K562 (cell line): ENCODE measurements at regions not wholly inside any gene's neighbourhood (a gene's known extent, or its start where the extent isn't known, plus 50 kb on each side); places are given as distances from the start of the nearest gene placed in this dataset.

Experiments
- ATAC-seq: fragments of 200-7000 bp; cut with Tn5 transposase; 3 replicates; pipeline ENCODE4 v1.9.1; 2020; ENCODE audit warnings: moderate library complexity
- BruUV-seq: library from RNA; stranded (reverse); fragments of 400-500 nt; replicated peaks from 2 replicates; lab custom pipeline; 2021; lab: Mats Ljungman, UMichigan
- CTCF ChIA-PET: fragments of 300-600 bp; formaldehyde crosslinking; extraction: SDS; loops from one replicate; lab custom pipeline; 2021; ENCODE audit warnings: low intra/inter-chr PET ratio; lab: Yijun Ruan, JAX
- POLR2A ChIA-PET: fragments of 300-600, 350-650 bp; sonication (Branson Sonifier 250); formaldehyde crosslinking; extraction: SDS; loops from one replicate; lab custom pipeline; 2021; ENCODE audit warnings: antibody characterized with exemption, inconsistent platforms; lab: Yijun Ruan, JAX
- DNase-seq, 4 experiments: peaks; one replicate each; pipeline versions ENCODE4 v3.0.0 to v3.0.0-alpha.2; 2011 to 2018; ENCODE audit warnings: low spot score in 3 of 4, mixed read lengths in 3 of 4; ENCODE audit errors: extremely low read depth in 1 of 4
- FAIRE-seq: peaks from 2 replicates; lab custom pipeline; 2011; peaks lifted over from hg19 to GRCh38; lab: Jason Lieb, UNC
- H2AFZ ChIP-seq: 2 replicates; pipeline ENCODE4 v1.6.0; 2011; ENCODE audit warnings: low read depth, low read length, control low read depth, inconsistent platforms
- H3K27ac ChIP-seq: fragments of 200-600 bp; 3 replicates; pipeline ENCODE4 v1.8.0; 2011; ENCODE audit warnings: low read depth, mild to moderate bottlenecking, control low read depth, inconsistent platforms, low read length, moderate library complexity, mixed read lengths; ENCODE audit errors: extremely low read depth
- H3K27me3 ChIP-seq, 2 experiments: fragments of 300-600 bp in 1 of 2; 2 replicates in 1 of 2; 3 replicates in 1 of 2; pipeline versions ENCODE4 v1.6.0 to v1.8.0; 2011; ENCODE audit warnings: inconsistent platforms in 2 of 2, low read length in 2 of 2, mild to moderate bottlenecking in 1 of 2, mixed read lengths in 1 of 2, moderate library complexity in 1 of 2; ENCODE audit not compliant: control insufficient read depth in 2 of 2, insufficient read depth in 2 of 2
- H3K36me3 ChIP-seq: fragments of 300-600 bp; 3 replicates; pipeline ENCODE4 v1.8.0; 2011; ENCODE audit warnings: mild to moderate bottlenecking, low read length, inconsistent platforms; ENCODE audit not compliant: control insufficient read depth, insufficient read depth
- H3K4me1 ChIP-seq, 2 experiments: fragments of 200-600 bp in 1 of 2; replicated peaks in 1 of 2; 2 replicates in 1 of 2; 3 replicates in 1 of 2; pipeline versions ENCODE4 v1.5.1 to v1.8.0; 2011; ENCODE audit warnings: inconsistent platforms in 2 of 2, low read length in 2 of 2, mild to moderate bottlenecking in 1 of 2, mixed read lengths in 1 of 2, moderate library complexity in 1 of 2; ENCODE audit not compliant: control insufficient read depth in 2 of 2, insufficient read depth in 2 of 2
- H3K4me2 ChIP-seq: 2 replicates; pipeline ENCODE4 v1.6.1; 2011; ENCODE audit warnings: low read length, control low read depth, inconsistent platforms, mixed read lengths; ENCODE audit not compliant: insufficient read depth
- H3K4me3 ChIP-seq: fragments of 200-600 bp; sonication (generic), shearing (Covaris generic); 2 replicates; pipeline ENCODE4 v1.5.1; 2016; ENCODE audit warnings: control low read depth, inconsistent platforms
- H3K79me2 ChIP-seq: fragments of 200-600 bp; 3 replicates; pipeline ENCODE4 v1.8.0; 2011; ENCODE audit warnings: low read length, inconsistent platforms; ENCODE audit not compliant: control insufficient read depth, insufficient read depth
- H3K9ac ChIP-seq, 2 experiments: 2 replicates each; pipeline versions ENCODE4 v1.6.0 to v1.6.1; 2011; ENCODE audit warnings: low read depth in 2 of 2, low read length in 2 of 2, control low read depth in 1 of 2, inconsistent platforms in 1 of 2, mild to moderate bottlenecking in 1 of 2, mixed read lengths in 1 of 2; ENCODE audit not compliant: insufficient read depth in 1 of 2
- H3K9me1 ChIP-seq: one replicate; pipeline ENCODE4 v1.6.0; 2011; ENCODE audit warnings: inconsistent platforms, mild to moderate bottlenecking, low read length, moderate library complexity; ENCODE audit not compliant: control insufficient read depth, insufficient read depth
- H3K9me3 ChIP-seq: replicated peaks from 2 replicates; pipeline ENCODE4 v1.5.1; 2011; ENCODE audit warnings: low read depth, low read length, inconsistent platforms; ENCODE audit not compliant: control insufficient read depth, insufficient read depth
- H4K20me1 ChIP-seq: replicated peaks from 2 replicates; pipeline ENCODE4 v1.6.1; 2011; ENCODE audit warnings: low read length, inconsistent platforms, mixed read lengths; ENCODE audit not compliant: control insufficient read depth, insufficient read depth
- MEF2D ChIP-seq: conservative IDR thresholded peaks from 2 replicates; pipeline ENCODE4 v1.6.1; 2016; ENCODE audit warnings: low read depth, missing genetic modification characterization, missing compliant biosample characterization
- PATZ1 ChIP-seq: fragments of 250-450 bp; sonication (Bioruptor Pico); IDR thresholded peaks from 2 replicates; pipeline ENCODE4 v1.5.0; 2020; ENCODE audit warnings: mild to moderate bottlenecking, borderline replicate concordance
- RNF2 ChIP-seq: sonication (generic); IDR thresholded peaks from 2 replicates; pipeline ENCODE4 v1.6.1; 2016
- SIN3A ChIP-seq, 2 experiments: fragments of 150-350 bp in 1 of 2; IDR thresholded peaks; 2 replicates each; pipeline ENCODE4 v1.6.1; 2011 to 2016; ENCODE audit warnings: borderline replicate concordance in 2 of 2, low read depth in 2 of 2, low read length in 2 of 2, mild to moderate bottlenecking in 2 of 2, moderate library complexity in 2 of 2; ENCODE audit not compliant: control insufficient read depth in 1 of 2
- ZNF184 ChIP-seq: sonication (generic); formaldehyde crosslinking; IDR thresholded peaks from 2 replicates; pipeline ENCODE4 v1.5.0; 2020; ENCODE audit warnings: missing genetic modification reagents
- ZNF609 ChIP-seq: sonication (generic); formaldehyde crosslinking; IDR thresholded peaks from 2 replicates; pipeline ENCODE4 v1.8.1; 2023; ENCODE audit warnings: missing genetic modification reagents, mild to moderate bottlenecking, borderline replicate concordance
- ZNF778 ChIP-seq: fragments of 450-650 bp; formaldehyde crosslinking; IDR thresholded peaks from 2 replicates; pipeline ENCODE4 v1.4.0; 2020; ENCODE audit warnings: mild to moderate bottlenecking, moderate library complexity
- WGBS: fragments of 100-300 bp; shearing (Covaris generic); methylation state at CpG from one replicate; pipeline ENCODE4 v1.1.6; 2016; ENCODE audit warnings: low coverage, mixed read lengths; ENCODE audit not compliant: insufficient coverage; ENCODE audit errors: missing lambda C conversion rate; 5-methylcytosine and 5-hydroxymethylcytosine counted together
- in situ Hi-C: fragments of 300-500 bp; cut with MboI; formaldehyde crosslinking; loops from 4 replicates; pipeline ENCODE4 v1.15.0; 2018; ENCODE audit warnings: inconsistent platforms, mixed read lengths
- intact Hi-C: fragments of 100-400 bp; cut with micrococcal nuclease; formaldehyde crosslinking; loops from 2 replicates; pipeline ENCODE4 v1.14.2; 2022

- 0 out of 2 replicates have a peak, but pooled peaks have one; percentile 40 for TF ChIP-seq MEF2D
- TF ChIP-seq SIN3A (IDR thresholded peaks at IDR 0.05; ENCODE audit: borderline replicate concordance in 2 of 2, control insufficient read depth in 1 of 2, low read depth in 2 of 2, low read length in 2 of 2): no peak
- no peak for TF ChIP-seq ZNF609 (CRISPR knock-in tag)
- TF ChIP-seq ZNF778: no peak
- no peak for TF ChIP-seq RNF2
- TF ChIP-seq, all 486 proteins: peak for 24
Observed at GRCh38 chr18:45374878-45375630, 240.2 kb upstream of the SLC14A2 start (continued).

- H4K20me1 ChIP-seq: no peaks in the 10 kb centered on the region
- H3K27me3 ChIP-seq: no peaks in the 10 kb centered on the region
- no peak overlapping the region for H3K4me2 ChIP-seq
- 32% methylated on average over 2 of the region's 2 CpGs for WGBS
- H2AFZ ChIP-seq: no peak overlapping the region
- BruUV-seq: no TSS peak
- no peak for DNase-seq
- H3K27ac ChIP-seq: no peak overlapping the region
- no peaks in the 10 kb centered on the region for H3K36me3 ChIP-seq
- no peak overlapping the region for H3K9ac ChIP-seq
- ChIA-PET CTCF (no interaction called here), POLR2A (no interaction called here)
- ATAC-seq: no peak
- H3K79me2 ChIP-seq: no peaks in the 10 kb centered on the region
- no peaks in the 10 kb centered on the region for H3K9me3 ChIP-seq
- H3K4me3 ChIP-seq: no peak overlapping the region
- in situ Hi-C loops: no loop called here
- FAIRE-seq: no peak
- TF ChIP-seq ZNF184 (CRISPR knock-in tag): no peak
- TF ChIP-seq PATZ1 (CRISPR knock-in tag): no peak
- intact Hi-C loops: no loop called here
- no peaks in the 10 kb centered on the region for H3K9me1 ChIP-seq
- no peaks in the 10 kb centered on the region for H3K4me1 ChIP-seq
Observed at GRCh38 chr18:45376193-45376592, 239.1 kb upstream of the SLC14A2 start.
